ENCODE measurements at regions not wholly inside any gene's neighbourhood (a gene's known extent, or its start where the extent isn't known, plus 50 kb on each side); places are given as distances from the start of the nearest gene placed in this dataset.

- Mint-ChIP-seq H3K27me3 (no peaks in the 10 kb centered on the region), H3K9me3 (peaks cover 3% of the 10 kb centered on the region), H3K27ac (no peak overlapping the region), H3K4me3 (no peak overlapping the region), H3K4me1 (ENCODE audit: low read depth) (no peaks in the 10 kb centered on the region), H3K36me3 (ENCODE audit: low read depth) (no peaks in the 10 kb centered on the region)
- DNase-seq = no peak
- POLR2A ChIA-PET = no interaction called here
- CTCF ChIA-PET = no interaction called here
- no peak overlapping the region for H3K27ac ChIP-seq (ENCODE audit: low read depth in 1 of 2, low read length in 2 of 2)
- intact Hi-C loops (cut with DNase I, micrococcal nuclease) = no loop called here
- ATAC-seq (ENCODE audit: poor library complexity) = no peak
- H3K27me3 ChIP-seq (ENCODE audit: control insufficient read depth in 1 of 2, insufficient read depth in 2 of 2, low read length in 2 of 2) = no peaks in the 10 kb centered on the region
- no peaks in the 10 kb centered on the region for H3K36me3 ChIP-seq (ENCODE audit: insufficient read depth, low read length)
- no peak overlapping the region for H3K4me3 ChIP-seq (ENCODE audit: low read length)
- peaks cover 0 to 2% of the 10 kb centered on the region in 2 experiments for H3K9me3 ChIP-seq (ENCODE audit: control insufficient read depth in 1 of 2, insufficient read depth in 1 of 2, low read length in 2 of 2)
- no peak for TF ChIP-seq CTCF (IDR thresholded peaks at IDR 0.05)
- H3K4me1 ChIP-seq (ENCODE audit: insufficient read depth, low read length) = no peaks in the 10 kb centered on the region
Measured at GRCh38 chr11:92329137-92329536, 104.5 kb downstream of the FAT3 start.

GRCh38 chr11:92329646-92330045 is 105.0 kb downstream of the FAT3 start:
- no peak for TF ChIP-seq CTCF (IDR thresholded peaks at IDR 0.05)
- Mint-ChIP-seq H3K27me3 (no peaks in the 10 kb centered on the region), H3K27ac (no peak overlapping the region), H3K4me1 (ENCODE audit: low read depth) (no peaks in the 10 kb centered on the region), H3K36me3 (ENCODE audit: low read depth) (no peaks in the 10 kb centered on the region), H3K9me3 (no peaks in the 10 kb centered on the region), H3K4me3 (no peak overlapping the region)
- Histone ChIP-seq H3K36me3 (ENCODE audit: insufficient read depth, low read length) (no peaks in the 10 kb centered on the region), H3K4me1 (ENCODE audit: insufficient read depth, low read length) (no peaks in the 10 kb centered on the region), H3K9me3 (ENCODE audit: control insufficient read depth in 1 of 2, insufficient read depth in 1 of 2, low read length in 2 of 2) (peaks cover 0 to 3% of the 10 kb centered on the region in 2 experiments), H3K4me3 (ENCODE audit: low read length) (no peak overlapping the region), H3K27me3 (ENCODE audit: control insufficient read depth in 1 of 2, insufficient read depth in 2 of 2, low read length in 2 of 2) (no peaks in the 10 kb centered on the region), H3K27ac (ENCODE audit: low read depth in 1 of 2, low read length in 2 of 2) (no peak overlapping the region)
- DNase-seq = no peak
- ATAC-seq (ENCODE audit: poor library complexity) = no peak
- ChIA-PET POLR2A (no interaction called here), CTCF (no interaction called here)
- intact Hi-C loops (cut with DNase I, micrococcal nuclease) = no loop called here

GRCh38 chr11:92330114-92330513 is 105.5 kb downstream of the FAT3 start:
- Histone ChIP-seq H3K27me3 (ENCODE audit: control insufficient read depth in 1 of 2, insufficient read depth in 2 of 2, low read length in 2 of 2) (no peaks in the 10 kb centered on the region), H3K9me3 (ENCODE audit: control insufficient read depth in 1 of 2, insufficient read depth in 1 of 2, low read length in 2 of 2) (peaks cover 0 to 3% of the 10 kb centered on the region in 2 experiments), H3K4me3 (ENCODE audit: low read length) (no peak overlapping the region), H3K36me3 (ENCODE audit: insufficient read depth, low read length) (no peaks in the 10 kb centered on the region), H3K4me1 (ENCODE audit: insufficient read depth, low read length) (no peaks in the 10 kb centered on the region), H3K27ac (ENCODE audit: low read depth in 1 of 2, low read length in 2 of 2) (no peak overlapping the region)
- ChIA-PET CTCF (no interaction called here), POLR2A (no interaction called here)
- DNase-seq (no peak), ATAC-seq (ENCODE audit: poor library complexity) (no peak)
- H3K36me3 Mint-ChIP-seq (ENCODE audit: low read depth) = no peaks in the 10 kb centered on the region
- no peaks in the 10 kb centered on the region for H3K4me1 Mint-ChIP-seq (ENCODE audit: low read depth)
- intact Hi-C loops (cut with DNase I, micrococcal nuclease) = no loop called here
- no peaks in the 10 kb centered on the region for H3K27me3 Mint-ChIP-seq
- H3K9me3 Mint-ChIP-seq = no peaks in the 10 kb centered on the region
- TF ChIP-seq CTCF (IDR thresholded peaks at IDR 0.05) = no peak
- no peak overlapping the region for H3K4me3 Mint-ChIP-seq
- H3K27ac Mint-ChIP-seq = no peak overlapping the region
